DLD1 (cell line): ENCODE measurements at regions not wholly inside any gene's neighbourhood (a gene's known extent, or its start where the extent isn't known, plus 50 kb on each side); places are given as distances from the start of the nearest gene placed in this dataset.
"Not testable (repeated sequence)": the region's sequence is repeated elsewhere in the genome, so short reads cannot be mapped to it uniquely, and the experiment has no call there.

ENCODE experiments used
- in situ Hi-C: cut with HindIII; loops from 2 replicates; pipeline ENCODE4 v1.10.0; 2017; ENCODE audit warnings: low sequenced_read_pairs

GRCh38 chr22:23501261-23501619, 78.8 kb downstream of the IGLL1 start:
- in situ Hi-C loops: no loop called here

GRCh38 chr22:23500508-23501260, 79.4 kb downstream of the IGLL1 start:
- in situ Hi-C loops: no loop called here

GRCh38 chr22:23499845-23500500, 80.1 kb downstream of the IGLL1 start:
- in situ Hi-C loops: no loop called here

GRCh38 chr22:23498811-23499798, 81.0 kb downstream of the IGLL1 start:
- in situ Hi-C loops: no loop called here

- in situ Hi-C loops: not testable (repeated sequence)
Measured at GRCh38 chr22:23497889-23498288, 82.2 kb downstream of the IGLL1 start.

GRCh38 chr22:23497016-23497885, 82.8 kb downstream of the IGLL1 start:
- in situ Hi-C loops: no loop called here

- in situ Hi-C loops: no loop called here
Measured at GRCh38 chr22:23496445-23496833, 83.7 kb downstream of the IGLL1 start.

GRCh38 chr22:23495614-23496444, 84.3 kb downstream of the IGLL1 start:
- in situ Hi-C loops: no loop called here

GRCh38 chr22:23494930-23495266, 85.2 kb downstream of the IGLL1 start:
- in situ Hi-C loops: no loop called here

- in situ Hi-C loops: loop anchor here (10.0 kb wide), 1 partner anchor 71 kb away; no protein-coding TSS in a partner anchor
Measured at GRCh38 chr22:23485490-23485889, 94.6 kb downstream of the IGLL1 start.

- in situ Hi-C loops: loop anchor here (10.0 kb wide), 1 partner anchor 70 kb away; no protein-coding TSS in a partner anchor
Measured at GRCh38 chr22:23484651-23485050, 95.4 kb downstream of the IGLL1 start.

GRCh38 chr22:23481369-23481768, 98.7 kb downstream of the IGLL1 start:
- in situ Hi-C loops: loop anchor here (10.0 kb wide), 1 partner anchor 67 kb away; no protein-coding TSS in a partner anchor

GRCh38 chr22:23478175-23478574, 101.9 kb downstream of the IGLL1 start:
- in situ Hi-C loops: no loop called here

- in situ Hi-C loops: not testable (repeated sequence)
Measured at GRCh38 chr22:23474531-23474930, 105.6 kb downstream of the IGLL1 start.

GRCh38 chr22:23473901-23474300, 106.2 kb downstream of the IGLL1 start:
- in situ Hi-C loops: no loop called here

GRCh38 chr22:23472376-23472775, 107.7 kb downstream of the IGLL1 start:
- in situ Hi-C loops: not testable (repeated sequence)

GRCh38 chr22:23471698-23472097, 108.4 kb downstream of the IGLL1 start:
- in situ Hi-C loops: no loop called here

GRCh38 chr22:23470811-23471389, 109.2 kb downstream of the IGLL1 start:
- in situ Hi-C loops: no loop called here

GRCh38 chr22:23467721-23468294, 112.3 kb downstream of the IGLL1 start:
- in situ Hi-C loops: no loop called here
